ENCODE measurements at regions not wholly inside any gene's neighbourhood (a gene's known extent, or its start where the extent isn't known, plus 50 kb on each side); places are given as distances from the start of the nearest gene placed in this dataset.
A peak's percentile ranks its signal among the peaks of the same experiment; 100 is the strongest.

GRCh38 chr14:51145246-51145645 is 50.3 kb upstream of the TRIM9 start:
- no peak for DNase-seq

- no peak for DNase-seq
Observed at GRCh38 chr14:51147183-51147582, 52.3 kb upstream of the TRIM9 start.

GRCh38 chr14:51155326-51155725 is 60.4 kb upstream of the TRIM9 start:
- no peak for DNase-seq

GRCh38 chr14:51157012-51157411 is 62.1 kb upstream of the TRIM9 start:
- peak; percentile 87 for DNase-seq

- no peak for DNase-seq
Observed at GRCh38 chr14:51160871-51161270, 66.0 kb upstream of the TRIM9 start.

- no peak for DNase-seq
Observed at GRCh38 chr14:51165415-51165814, 70.5 kb upstream of the TRIM9 start.

GRCh38 chr14:51167587-51168214 is 72.3 kb upstream of the TMX1 start:
- DNase-seq, result no peak

- no peak for DNase-seq
Observed at GRCh38 chr14:51168215-51168613, 71.8 kb upstream of the TMX1 start.

- no peak for DNase-seq
Observed at GRCh38 chr14:51173863-51174262, 66.2 kb upstream of the TMX1 start.

GRCh38 chr14:51176839-51177238 is 63.2 kb upstream of the TMX1 start:
- no peak for DNase-seq

GRCh38 chr14:51180577-51180976 is 59.5 kb upstream of the TMX1 start:
- no peak for DNase-seq

- DNase-seq, result no peak
Observed at GRCh38 chr14:51182131-51182565, 57.9 kb upstream of the TMX1 start.

- no peak for DNase-seq
Observed at GRCh38 chr14:51185180-51185579, 54.9 kb upstream of the TMX1 start.

- no peak for DNase-seq
Observed at GRCh38 chr14:51185754-51186153, 54.3 kb upstream of the TMX1 start.

- no peak for DNase-seq
Observed at GRCh38 chr14:51188566-51189185, 51.4 kb upstream of the TMX1 start.

GRCh38 chr14:51189600-51190376 is 50.3 kb upstream of the TMX1 start:
- DNase-seq, result no peak

All from NCI-H2029 (cell line).